Head of caudate nucleus (tissue), 42 donors: ENCODE measurements at regions not wholly inside any gene's neighbourhood (a gene's known extent, or its start where the extent isn't known, plus 50 kb on each side); places are given as distances from the start of the nearest gene placed in this dataset.

Source experiments
- DNase-seq, 42 donors: peaks; one replicate each; pipeline versions ENCODE4 v3.0.0 to v3.0.0-alpha.2; 2020 to 2021; ENCODE audit warnings: mixed read lengths in 7 of 42
- intact Hi-C: fragments of 100-400 bp; cut with DNase I; formaldehyde crosslinking; loops from one replicate; pipeline ENCODE4 v1.15.0; 2022

- DNase-seq: no peak
- intact Hi-C loops: no loop called here
Measured at GRCh38 chr17:79463421-79464317, 147.2 kb downstream of the RBFOX3 start.

- intact Hi-C loops: no loop called here
- DNase-seq: no peak
Measured at GRCh38 chr17:79461041-79461440, 149.8 kb downstream of the RBFOX3 start.

GRCh38 chr17:79459846-79460245, 151.0 kb downstream of the RBFOX3 start:
- intact Hi-C loops: no loop called here
- no peak for DNase-seq

GRCh38 chr17:79459003-79459655, 151.7 kb downstream of the RBFOX3 start:
- DNase-seq: no peak
- intact Hi-C loops: no loop called here

GRCh38 chr17:79458356-79458755, 152.5 kb downstream of the RBFOX3 start:
- DNase-seq: no peak
- intact Hi-C loops: no loop called here

- no peak for DNase-seq
- intact Hi-C loops: no loop called here
Measured at GRCh38 chr17:79457889-79458288, 153.0 kb downstream of the RBFOX3 start.

GRCh38 chr17:79457376-79457775, 153.5 kb downstream of the RBFOX3 start:
- no peak for DNase-seq
- intact Hi-C loops: no loop called here

- intact Hi-C loops: no loop called here
- DNase-seq: no peak
Measured at GRCh38 chr17:79455636-79456035, 155.2 kb downstream of the RBFOX3 start.

- intact Hi-C loops: no loop called here
- no peak for DNase-seq
Measured at GRCh38 chr17:79454826-79455225, 156.0 kb downstream of the RBFOX3 start.

- intact Hi-C loops: no loop called here
- peak in 20 of 42 donors; percentile 13 to 77 (median 37) for DNase-seq
Measured at GRCh38 chr17:79453481-79453880, 157.4 kb downstream of the RBFOX3 start.

GRCh38 chr17:79452706-79453105, 158.1 kb downstream of the RBFOX3 start:
- DNase-seq: no peak
- intact Hi-C loops: no loop called here

- intact Hi-C loops: no loop called here
- peak in 40 of 42 donors; percentile 31 to 94 (median 72) for DNase-seq
Measured at GRCh38 chr17:79451167-79451566, 159.7 kb downstream of the RBFOX3 start.

- no peak for DNase-seq
- intact Hi-C loops: no loop called here
Measured at GRCh38 chr17:79446399-79447009, 164.3 kb downstream of the RBFOX3 start.

- intact Hi-C loops: no loop called here
- no peak for DNase-seq
Measured at GRCh38 chr17:79444198-79444597, 166.7 kb downstream of the RBFOX3 start.

- intact Hi-C loops: no loop called here
- DNase-seq: no peak
Measured at GRCh38 chr17:79443026-79443425, 167.8 kb downstream of the RBFOX3 start.

- DNase-seq: no peak
- intact Hi-C loops: no loop called here
Measured at GRCh38 chr17:79441356-79442160, 169.3 kb downstream of the RBFOX3 start.

- intact Hi-C loops: no loop called here
- no peak for DNase-seq
Measured at GRCh38 chr17:79440251-79440650, 170.6 kb downstream of the RBFOX3 start.

GRCh38 chr17:79439493-79439892, 171.4 kb downstream of the RBFOX3 start:
- intact Hi-C loops: no loop called here

GRCh38 chr17:79438546-79439334, 172.1 kb downstream of the RBFOX3 start:
- intact Hi-C loops: no loop called here
- DNase-seq: no peak

More at GRCh38 chr17:79439493-79439892, 171.4 kb downstream of the RBFOX3 start:
- DNase-seq: no peak
